ENCODE measurements at regions not wholly inside any gene's neighbourhood (a gene's known extent, or its start where the extent isn't known, plus 50 kb on each side); places are given as distances from the start of the nearest gene placed in this dataset.
A peak's percentile ranks its signal among the peaks of the same experiment; 100 is the strongest.

DNA sequence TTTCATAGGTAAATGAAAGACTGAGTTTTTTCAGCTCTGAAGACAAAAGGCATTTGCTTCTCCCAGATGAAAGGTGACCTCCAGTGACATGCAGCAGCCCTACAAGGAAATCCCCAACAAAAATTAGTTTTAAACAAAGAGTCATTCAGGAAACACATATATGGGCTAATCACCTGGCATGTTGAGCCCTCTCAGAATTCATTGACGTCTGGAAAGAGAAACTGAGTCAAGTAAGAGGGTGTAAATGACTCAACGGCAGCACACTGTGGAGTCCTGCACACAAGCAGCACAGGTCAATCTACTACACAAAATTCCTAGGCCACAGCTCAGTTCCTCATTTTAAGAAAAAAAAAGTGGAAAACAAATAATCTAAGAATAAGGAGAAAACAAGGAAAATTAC, 592.3 kb downstream of the EPHA7 start:
- no peaks in the 10 kb centered on the region for H4K20me1 ChIP-seq
- H3K4me2 ChIP-seq = no peak overlapping the region
- H3K4me3 ChIP-seq = no peak overlapping the region
- H3K4me1 ChIP-seq = peaks cover 0 to 6% (median 2%) of the 10 kb centered on the region in 10 experiments; a peak in 3 of 20 replicates
- H3K36me3 ChIP-seq = no peaks in the 10 kb centered on the region
- no peaks in the 10 kb centered on the region for H3K27me3 ChIP-seq
- H3K9me3 ChIP-seq (replicated peaks in 1 of 11) = peaks cover 0 to 12% (median 0%) of the 10 kb centered on the region in 11 experiments; a peak in 8 of 22 replicates
- no peak overlapping the region for H3K9ac ChIP-seq
- no peak for TF ChIP-seq Cebpa-rat (IDR thresholded peaks at IDR 0.05)
- no peak overlapping the region for H3K27ac ChIP-seq

DNA sequence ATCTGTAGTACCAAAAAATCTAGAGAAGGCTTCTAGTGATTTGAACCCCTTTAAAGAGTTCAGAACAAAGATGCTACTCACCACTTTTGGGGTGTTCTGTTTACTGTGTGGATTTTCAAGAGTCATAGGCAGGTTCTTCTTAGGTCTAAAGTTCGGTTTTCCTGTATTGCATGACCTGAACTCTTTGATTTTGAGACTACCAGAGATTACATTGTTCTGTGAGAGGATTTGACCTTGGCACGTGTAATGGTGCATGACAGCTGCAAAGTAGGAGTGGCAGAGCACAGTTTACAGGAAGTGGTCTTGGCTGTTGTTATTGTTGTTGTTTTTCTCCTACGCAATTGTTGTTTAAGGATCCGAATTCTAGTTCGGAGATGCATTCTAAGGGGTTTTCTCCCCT, 592.7 kb downstream of the EPHA7 start:
- TF ChIP-seq Cebpa-rat (IDR thresholded peaks at IDR 0.05) = no peak
- H4K20me1 ChIP-seq = no peaks in the 10 kb centered on the region
- H3K9me3 ChIP-seq (replicated peaks in 1 of 11) = peaks cover 0 to 12% (median 0%) of the 10 kb centered on the region in 11 experiments; a peak in 8 of 22 replicates
- no peaks in the 10 kb centered on the region for H3K36me3 ChIP-seq
- peak overlapping the region in 4 of 11 experiments; percentile 5 to 21 (median 16); a peak in 4 of 22 replicates for H3K4me2 ChIP-seq
- H3K4me3 ChIP-seq = no peak overlapping the region
- no peaks in the 10 kb centered on the region for H3K27me3 ChIP-seq
- peaks cover 0 to 6% (median 2%) of the 10 kb centered on the region in 10 experiments; a peak in 3 of 20 replicates for H3K4me1 ChIP-seq
- H3K27ac ChIP-seq = no peak overlapping the region
- H3K9ac ChIP-seq = no peak overlapping the region

- Histone ChIP-seq H3K4me1 (peaks cover 0 to 6% (median 2%) of the 10 kb centered on the region in 10 experiments; a peak in 3 of 20 replicates), H3K9me3 (replicated peaks in 1 of 11) (peaks cover 0 to 5% (median 0%) of the 10 kb centered on the region in 11 experiments; a peak in 8 of 22 replicates), H3K27me3 (no peaks in the 10 kb centered on the region), H3K27ac (no peak overlapping the region), H3K36me3 (no peaks in the 10 kb centered on the region), H3K9ac (no peak overlapping the region), H3K4me2 (no peak overlapping the region), H4K20me1 (no peaks in the 10 kb centered on the region), H3K4me3 (no peak overlapping the region)
- no peak for TF ChIP-seq Cebpa-rat (IDR thresholded peaks at IDR 0.05)
Observed at GRCh38 chr6:92822222-92822621, 597.1 kb downstream of the EPHA7 start.

DNA sequence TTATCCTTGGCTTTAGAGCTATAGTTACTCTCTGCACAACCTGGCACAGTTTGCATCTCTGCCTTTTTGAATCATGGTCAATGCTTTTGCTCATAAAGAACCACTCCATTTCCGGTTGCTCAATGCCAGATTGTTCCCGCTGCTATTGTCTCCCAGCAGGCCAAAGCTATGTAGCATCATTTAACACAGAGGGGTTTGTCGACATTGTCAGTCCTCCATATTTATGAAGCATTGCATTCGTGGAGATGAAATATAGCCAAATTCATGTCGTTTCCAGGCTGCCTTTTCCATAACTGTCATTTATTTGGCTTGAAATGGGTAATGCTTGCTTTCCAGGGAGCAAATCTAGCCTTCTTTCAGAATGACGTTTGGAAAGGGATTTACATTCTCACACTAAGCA, 598.8 kb downstream of the EPHA7 start:
- Histone ChIP-seq H3K27ac (no peak overlapping the region), H3K9me3 (replicated peaks in 1 of 11) (no peaks in the 10 kb centered on the region), H3K4me3 (no peak overlapping the region), H3K4me1 (no peaks in the 10 kb centered on the region), H3K9ac (no peak overlapping the region), H4K20me1 (no peaks in the 10 kb centered on the region), H3K36me3 (no peaks in the 10 kb centered on the region), H3K4me2 (no peak overlapping the region), H3K27me3 (no peaks in the 10 kb centered on the region)
- no peak for TF ChIP-seq Cebpa-rat (IDR thresholded peaks at IDR 0.05)

DNA sequence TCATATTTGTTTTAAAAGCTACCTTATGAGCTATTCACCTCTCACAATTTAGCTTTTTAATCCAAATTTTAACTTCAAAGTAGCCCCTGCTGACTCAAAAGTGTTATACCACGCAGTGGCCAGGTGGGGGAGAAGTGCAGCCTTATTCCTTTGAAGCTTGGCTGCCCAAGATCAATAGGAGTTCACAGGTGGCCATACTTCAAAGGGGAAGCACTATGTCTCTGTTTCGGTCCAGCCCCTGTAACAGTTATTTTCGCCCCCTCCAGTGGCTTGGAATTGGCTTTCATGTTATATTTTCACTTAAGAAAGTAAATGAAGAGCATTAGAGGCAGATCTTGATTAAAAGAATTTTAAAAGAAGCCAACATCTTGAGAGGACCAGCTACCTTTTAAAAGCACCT, 608.4 kb downstream of the EPHA7 start:
- Histone ChIP-seq H3K4me3 (no peak overlapping the region), H3K27ac (no peak overlapping the region), H3K4me2 (peak overlapping the region in 1 of 11 experiments; percentile 17; a peak in 1 of 22 replicates), H3K36me3 (no peaks in the 10 kb centered on the region), H3K4me1 (peaks cover 0 to 8% (median 0%) of the 10 kb centered on the region in 10 experiments; a peak in 1 of 20 replicates), H3K9me3 (replicated peaks in 1 of 11) (no peaks in the 10 kb centered on the region), H3K9ac (no peak overlapping the region), H3K27me3 (no peaks in the 10 kb centered on the region), H4K20me1 (no peaks in the 10 kb centered on the region)
- TF ChIP-seq Cebpa-rat (IDR thresholded peaks at IDR 0.05) = no peak

DNA sequence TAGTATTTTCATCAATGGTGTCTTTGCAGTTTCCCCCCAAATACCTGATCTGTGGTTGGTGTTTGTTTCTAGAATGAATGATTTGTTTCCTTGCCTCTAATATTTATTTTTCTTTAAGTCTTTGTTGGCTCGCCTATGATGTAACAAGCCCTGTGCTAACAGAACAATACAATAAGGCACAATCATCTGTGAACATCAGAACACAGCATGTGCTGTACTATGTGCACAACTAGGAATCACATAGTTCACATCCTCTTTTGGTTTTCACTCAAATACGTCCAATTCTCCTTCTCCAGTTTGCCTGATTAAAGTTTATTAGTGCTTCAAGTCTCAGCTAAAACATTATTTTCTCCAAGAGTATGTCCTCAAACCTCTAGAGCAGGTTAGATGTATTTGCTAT, 613.1 kb downstream of the EPHA7 start:
- no peaks in the 10 kb centered on the region for H3K9me3 ChIP-seq (replicated peaks in 1 of 11)

DNA sequence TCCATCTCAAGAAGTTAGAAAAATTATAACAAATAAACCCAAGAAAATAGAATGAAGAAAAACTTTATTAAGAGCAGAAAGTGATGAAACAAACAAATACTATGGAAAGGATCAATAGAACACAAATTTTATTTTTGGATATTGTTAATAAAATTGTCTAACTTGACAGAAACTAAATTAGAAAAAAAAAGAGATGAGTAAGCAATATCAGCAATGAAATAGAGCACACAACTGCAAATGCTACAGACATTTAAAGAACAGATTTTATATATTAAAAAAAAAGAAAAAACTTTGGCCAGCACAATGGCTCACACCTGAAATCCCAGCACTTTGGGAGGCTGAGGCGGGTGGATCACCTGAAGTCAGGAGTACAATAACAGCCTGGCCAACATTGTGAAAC, 628.0 kb downstream of the EPHA7 start:
- no peak overlapping the region for H3K4me2 ChIP-seq
- no peaks in the 10 kb centered on the region for H3K36me3 ChIP-seq
- H3K27me3 ChIP-seq = no peaks in the 10 kb centered on the region
- no peaks in the 10 kb centered on the region for H3K4me1 ChIP-seq
- no peak overlapping the region for H3K9ac ChIP-seq
- no peak overlapping the region for H3K27ac ChIP-seq
- H3K4me3 ChIP-seq = no peak overlapping the region
- no peaks in the 10 kb centered on the region for H3K9me3 ChIP-seq (replicated peaks in 1 of 11)
- H4K20me1 ChIP-seq = no peaks in the 10 kb centered on the region
- no peak for TF ChIP-seq Cebpa-rat (IDR thresholded peaks at IDR 0.05)

More for the DNA sequence above, 613.1 kb downstream of the EPHA7 start:
- Histone ChIP-seq H3K4me3 (no peak overlapping the region), H4K20me1 (no peaks in the 10 kb centered on the region), H3K4me2 (no peak overlapping the region), H3K27ac (no peak overlapping the region), H3K9ac (no peak overlapping the region), H3K4me1 (peaks cover 0 to 5% (median 0%) of the 10 kb centered on the region in 10 experiments; a peak in 1 of 20 replicates), H3K36me3 (no peaks in the 10 kb centered on the region), H3K27me3 (no peaks in the 10 kb centered on the region)
- no peak for TF ChIP-seq Cebpa-rat (IDR thresholded peaks at IDR 0.05)

GRCh38 chr6:92790381-92790780, 629.0 kb downstream of the EPHA7 start:
- Histone ChIP-seq H3K4me2 (no peak overlapping the region), H4K20me1 (no peaks in the 10 kb centered on the region), H3K27ac (no peak overlapping the region), H3K4me1 (no peaks in the 10 kb centered on the region), H3K36me3 (no peaks in the 10 kb centered on the region), H3K4me3 (no peak overlapping the region), H3K27me3 (no peaks in the 10 kb centered on the region), H3K9ac (no peak overlapping the region), H3K9me3 (replicated peaks in 1 of 11) (no peaks in the 10 kb centered on the region)
- no peak for TF ChIP-seq Cebpa-rat (IDR thresholded peaks at IDR 0.05)

GRCh38 chr6:92784235-92784634, 635.1 kb downstream of the EPHA7 start:
- H3K27ac ChIP-seq = no peak overlapping the region
- H3K36me3 ChIP-seq = no peaks in the 10 kb centered on the region
- no peaks in the 10 kb centered on the region for H3K4me1 ChIP-seq
- no peak overlapping the region for H3K4me2 ChIP-seq
- TF ChIP-seq Cebpa-rat (IDR thresholded peaks at IDR 0.05) = no peak
- H4K20me1 ChIP-seq = no peaks in the 10 kb centered on the region
- H3K9ac ChIP-seq = no peak overlapping the region
- H3K4me3 ChIP-seq = no peak overlapping the region
- H3K27me3 ChIP-seq = no peaks in the 10 kb centered on the region
- H3K9me3 ChIP-seq (replicated peaks in 1 of 11) = no peaks in the 10 kb centered on the region

- Histone ChIP-seq H3K4me3 (no peak overlapping the region), H3K27me3 (no peaks in the 10 kb centered on the region), H3K9me3 (replicated peaks in 1 of 11) (peaks cover 0 to 5% (median 0%) of the 10 kb centered on the region in 11 experiments; a peak in 1 of 22 replicates), H3K36me3 (no peaks in the 10 kb centered on the region), H4K20me1 (no peaks in the 10 kb centered on the region), H3K9ac (no peak overlapping the region), H3K4me2 (no peak overlapping the region), H3K27ac (no peak overlapping the region), H3K4me1 (peaks cover 0 to 6% (median 0%) of the 10 kb centered on the region in 10 experiments; a peak in 2 of 20 replicates)
- TF ChIP-seq Cebpa-rat (IDR thresholded peaks at IDR 0.05) = no peak
Observed at GRCh38 chr6:92779746-92780145, 639.6 kb downstream of the EPHA7 start.

Data from BLaER1 treated with 17β-estradiol and CSF1 and Interleukin-3, amounts not matched to agents 10 nM and 100 nM (cell line).